ENCODE measurements at regions not wholly inside any gene's neighbourhood (a gene's known extent, or its start where the extent isn't known, plus 50 kb on each side); places are given as distances from the start of the nearest gene placed in this dataset.

DNA sequence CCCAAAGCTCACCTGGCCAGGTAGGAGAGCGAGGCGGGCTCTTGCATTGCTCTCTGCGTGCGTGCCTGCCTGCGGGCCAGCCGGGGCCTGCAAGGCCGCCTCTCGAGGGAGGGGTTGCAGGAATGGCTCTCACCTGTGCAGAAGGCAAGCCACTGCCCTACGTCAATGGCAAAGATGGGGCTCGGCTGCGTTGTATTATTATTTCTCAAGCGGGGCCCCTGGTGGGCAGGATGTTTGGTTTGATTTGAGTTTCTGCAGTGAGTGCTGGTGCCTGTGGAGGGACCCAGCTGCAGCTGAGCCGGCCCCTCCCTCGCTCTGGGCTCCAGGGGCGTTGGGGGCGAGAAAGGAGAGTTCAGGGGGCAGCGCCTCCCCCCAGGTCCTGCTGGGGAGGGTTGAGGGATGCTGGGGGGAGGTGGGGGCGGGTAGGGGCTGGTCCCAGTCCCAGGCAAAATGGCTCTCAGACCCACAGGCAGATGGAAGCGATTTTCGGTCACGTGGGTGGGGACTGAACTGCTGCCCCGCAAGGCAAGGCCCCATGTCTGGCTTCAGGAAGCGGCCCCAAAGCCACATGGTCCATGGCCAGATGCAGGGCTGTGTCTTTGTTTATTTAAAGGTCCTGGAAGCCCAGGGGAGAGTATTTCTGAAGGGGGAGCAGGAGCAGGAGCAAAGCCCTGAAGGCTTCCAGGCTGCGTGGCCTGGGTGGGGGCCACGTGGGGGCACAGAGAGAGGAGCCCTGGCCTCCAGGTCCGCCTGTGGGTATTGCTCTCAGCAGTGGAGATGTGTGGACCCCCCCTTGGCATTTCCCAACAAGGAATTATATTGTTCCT lies 338.8 kb downstream of the SEC14L1 start:
- Histone ChIP-seq H3K9me3 (ENCODE audit: low read length) (peaks cover 5% of the 10 kb centered on the region), H3K4me3 (ENCODE audit: low read length) (no peak overlapping the region), H2AFZ (ENCODE audit: low read depth, low read length) (no peak overlapping the region), H3K4me1 (ENCODE audit: insufficient read depth, low read length) (peaks cover 22% of the 10 kb centered on the region), H3K27me3 (ENCODE audit: insufficient read depth, low read length) (no peaks in the 10 kb centered on the region), H3K36me3 (ENCODE audit: insufficient read depth, low read length) (peaks cover 21% of the 10 kb centered on the region)

DNA sequence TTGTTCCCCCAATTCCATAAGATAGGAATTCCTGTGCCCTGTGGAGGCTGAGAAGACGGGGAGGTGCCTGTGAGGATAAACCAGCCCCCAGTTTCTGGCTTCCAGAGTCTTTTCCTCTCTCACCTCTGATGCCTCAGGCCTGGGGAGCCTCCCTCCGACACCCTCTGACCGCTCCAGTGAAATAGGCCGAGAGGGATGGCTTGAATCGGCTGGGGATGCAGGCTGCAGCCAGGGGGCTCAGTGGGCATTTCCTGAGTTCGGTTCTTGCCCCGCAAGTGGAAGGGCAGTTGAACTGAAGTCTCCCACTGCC lies 339.4 kb downstream of the SEC14L1 start:
- Histone ChIP-seq H3K4me1 (ENCODE audit: insufficient read depth, low read length) (peaks cover 22% of the 10 kb centered on the region), H2AFZ (ENCODE audit: low read depth, low read length) (no peak overlapping the region), H3K27me3 (ENCODE audit: insufficient read depth, low read length) (no peaks in the 10 kb centered on the region), H3K36me3 (ENCODE audit: insufficient read depth, low read length) (peaks cover 24% of the 10 kb centered on the region), H3K4me3 (ENCODE audit: low read length) (no peak overlapping the region), H3K9me3 (ENCODE audit: low read length) (peaks cover 5% of the 10 kb centered on the region)

DNA sequence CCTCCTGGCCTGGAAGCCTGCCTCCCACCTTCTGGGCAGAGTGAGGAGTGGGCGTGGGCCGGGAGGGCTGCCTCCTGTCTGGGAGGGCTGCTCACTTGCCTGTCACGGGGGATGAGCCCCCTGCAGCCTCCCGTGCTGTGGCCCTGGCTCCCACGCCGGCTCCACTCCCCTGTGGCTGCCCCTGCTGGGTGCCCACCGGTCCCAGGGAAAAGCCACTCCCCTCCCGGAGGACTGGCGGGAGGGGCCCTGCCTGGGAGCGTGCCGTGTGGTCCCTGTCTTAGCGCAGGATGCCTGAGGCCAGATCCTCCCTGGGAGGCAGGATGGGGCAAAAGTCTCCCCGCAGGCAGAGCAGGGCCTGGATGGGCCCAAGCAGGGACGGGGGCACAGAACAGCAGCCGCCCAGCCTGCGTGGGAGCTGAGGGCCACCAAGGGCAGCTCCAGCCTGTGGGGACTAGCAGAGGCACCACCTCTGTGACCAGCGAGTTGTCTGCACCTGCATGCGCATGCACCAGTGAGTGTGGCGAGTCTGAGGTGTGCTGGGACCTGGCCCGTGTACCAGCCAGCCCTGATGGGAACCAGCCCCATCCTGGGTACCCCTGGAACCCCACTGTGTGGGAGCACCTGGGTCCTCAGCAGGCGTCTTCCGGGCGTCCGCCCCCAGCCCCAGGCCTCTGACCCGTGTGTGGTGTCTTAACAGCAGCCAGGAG lies 339.9 kb downstream of the SEC14L1 start:
- H2AFZ ChIP-seq (ENCODE audit: low read depth, low read length) = no peak overlapping the region
- H3K4me3 ChIP-seq (ENCODE audit: low read length) = no peak overlapping the region
- no peaks in the 10 kb centered on the region for H3K27me3 ChIP-seq (ENCODE audit: insufficient read depth, low read length)
- peaks cover 26% of the 10 kb centered on the region for H3K36me3 ChIP-seq (ENCODE audit: insufficient read depth, low read length)
- H3K4me1 ChIP-seq (ENCODE audit: insufficient read depth, low read length) = peaks cover 22% of the 10 kb centered on the region
- H3K9me3 ChIP-seq (ENCODE audit: low read length) = peaks cover 5% of the 10 kb centered on the region

DNA sequence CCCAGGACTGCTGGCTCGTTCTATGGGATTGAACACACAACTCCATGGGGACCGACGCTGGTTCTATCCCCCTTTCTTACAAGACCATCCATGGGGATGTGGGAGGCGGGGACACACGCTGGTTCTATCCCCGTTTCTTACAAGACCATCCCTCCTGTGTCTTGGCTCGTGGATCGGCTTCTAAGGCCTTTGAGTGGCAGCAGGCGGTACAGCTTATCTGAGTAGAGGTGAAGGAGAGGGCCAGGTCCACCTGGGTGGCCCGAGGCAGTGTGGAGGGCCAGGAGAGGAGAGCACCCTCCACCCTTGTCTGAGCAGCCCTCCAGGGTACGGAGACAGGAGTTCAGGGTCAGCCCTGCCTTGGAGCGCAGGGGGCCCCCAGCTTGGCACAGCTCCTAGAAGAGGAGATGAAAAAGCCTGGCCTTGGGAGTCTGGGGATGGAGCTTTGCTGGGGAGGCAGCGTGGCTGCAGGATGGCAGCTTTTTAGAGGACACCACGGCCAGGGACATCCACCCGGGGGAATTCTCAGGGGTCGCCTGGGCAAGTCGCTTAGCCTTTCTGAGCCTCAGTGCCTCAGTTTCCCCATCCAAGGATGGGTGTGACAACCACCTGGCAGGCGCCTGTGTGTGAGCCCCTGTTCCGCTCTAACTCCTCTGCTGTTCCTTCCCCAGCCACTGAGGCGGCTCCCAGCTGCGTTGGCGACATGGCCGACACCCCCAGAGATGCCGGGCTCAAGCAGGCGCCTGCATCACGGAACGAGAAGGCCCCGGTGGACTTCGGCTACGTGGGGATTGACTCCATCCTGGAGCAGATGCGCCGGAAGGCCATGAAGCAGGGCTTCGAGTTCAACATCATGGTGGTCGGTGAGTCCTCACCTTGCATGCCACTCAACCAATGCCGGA lies 341.0 kb downstream of the SEC14L1 start:
- Histone ChIP-seq H3K4me3 (ENCODE audit: low read length) (no peak overlapping the region), H3K4me1 (ENCODE audit: insufficient read depth, low read length) (peaks cover 22% of the 10 kb centered on the region), H3K36me3 (ENCODE audit: insufficient read depth, low read length) (peaks cover 30% of the 10 kb centered on the region), H2AFZ (ENCODE audit: low read depth, low read length) (no peak overlapping the region), H3K9me3 (ENCODE audit: low read length) (peaks cover 5% of the 10 kb centered on the region), H3K27me3 (ENCODE audit: insufficient read depth, low read length) (no peaks in the 10 kb centered on the region)

DNA sequence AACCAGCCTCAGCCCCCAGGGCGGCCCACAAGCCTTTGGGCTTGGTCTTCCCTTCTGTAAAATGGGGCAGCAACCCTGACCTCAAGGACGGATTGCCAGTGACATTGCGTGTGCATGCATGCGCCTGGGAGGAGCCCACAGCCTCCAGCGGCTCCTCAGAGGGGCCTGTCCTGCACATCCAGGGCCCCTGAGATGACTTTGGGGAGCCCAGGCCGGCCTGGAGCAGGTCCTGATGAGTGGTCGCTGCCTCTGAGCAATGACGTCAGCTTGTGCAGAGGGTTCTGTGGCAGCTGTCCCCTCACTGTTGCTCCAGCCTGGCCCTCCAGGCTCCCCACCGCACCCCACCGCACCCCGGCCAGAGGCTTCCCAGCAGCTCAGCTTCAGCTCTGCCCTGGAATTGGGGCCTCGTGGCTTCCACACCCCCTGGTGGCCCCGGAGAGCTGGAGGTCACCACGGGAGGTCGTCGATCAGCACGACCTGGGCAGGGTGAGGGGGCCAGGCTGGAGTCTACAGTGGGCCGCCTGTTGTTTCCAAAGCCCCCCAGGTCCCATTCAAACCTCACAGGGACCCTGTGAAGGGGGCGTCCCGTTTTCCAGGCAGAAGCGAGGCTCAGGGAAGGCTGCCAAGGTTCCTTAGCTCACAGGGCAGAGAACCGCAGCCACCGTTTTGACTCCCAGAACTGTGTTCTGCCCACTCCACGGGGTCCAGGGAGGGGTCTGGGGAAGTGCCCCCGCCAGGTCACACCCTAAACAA lies 341.8 kb downstream of the SEC14L1 start:
- H3K9me3 ChIP-seq (ENCODE audit: low read length) = peaks cover 5% of the 10 kb centered on the region
- H3K27me3 ChIP-seq (ENCODE audit: insufficient read depth, low read length) = no peaks in the 10 kb centered on the region
- H3K4me3 ChIP-seq (ENCODE audit: low read length) = no peak overlapping the region
- peaks cover 38% of the 10 kb centered on the region for H3K36me3 ChIP-seq (ENCODE audit: insufficient read depth, low read length)
- H3K4me1 ChIP-seq (ENCODE audit: insufficient read depth, low read length) = peaks cover 22% of the 10 kb centered on the region
- H2AFZ ChIP-seq (ENCODE audit: low read depth, low read length) = no peak overlapping the region

DNA sequence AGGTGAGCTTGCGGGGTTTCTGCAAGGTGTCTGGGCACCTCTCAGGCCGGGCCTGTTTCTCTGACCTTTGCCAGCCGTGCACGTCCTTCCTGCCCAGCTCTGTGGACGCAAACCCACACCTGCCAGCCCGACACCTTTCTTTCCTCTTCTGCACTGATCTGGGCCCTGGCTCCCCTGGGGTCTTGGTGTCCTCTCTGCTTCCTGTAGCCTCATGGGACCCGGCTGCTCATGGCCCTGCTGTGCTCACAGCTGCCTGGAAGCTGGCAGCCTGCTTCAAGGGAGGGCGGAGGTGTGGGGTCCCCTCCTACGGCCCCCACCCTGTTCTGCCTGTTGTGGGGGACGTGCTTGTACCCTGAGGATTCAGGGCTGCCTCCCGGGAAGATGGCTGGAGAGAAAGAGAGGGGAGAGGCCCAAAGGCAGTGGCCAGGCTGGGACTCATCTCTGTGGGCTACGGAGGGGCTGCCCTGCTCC lies 342.4 kb downstream of the SEC14L1 start:
- Histone ChIP-seq H3K4me3 (ENCODE audit: low read length) (no peak overlapping the region), H3K4me1 (ENCODE audit: insufficient read depth, low read length) (peaks cover 22% of the 10 kb centered on the region), H3K27me3 (ENCODE audit: insufficient read depth, low read length) (no peaks in the 10 kb centered on the region), H3K36me3 (ENCODE audit: insufficient read depth, low read length) (peaks cover 44% of the 10 kb centered on the region), H3K9me3 (ENCODE audit: low read length) (peaks cover 5% of the 10 kb centered on the region), H2AFZ (ENCODE audit: low read depth, low read length) (no peak overlapping the region)

DNA sequence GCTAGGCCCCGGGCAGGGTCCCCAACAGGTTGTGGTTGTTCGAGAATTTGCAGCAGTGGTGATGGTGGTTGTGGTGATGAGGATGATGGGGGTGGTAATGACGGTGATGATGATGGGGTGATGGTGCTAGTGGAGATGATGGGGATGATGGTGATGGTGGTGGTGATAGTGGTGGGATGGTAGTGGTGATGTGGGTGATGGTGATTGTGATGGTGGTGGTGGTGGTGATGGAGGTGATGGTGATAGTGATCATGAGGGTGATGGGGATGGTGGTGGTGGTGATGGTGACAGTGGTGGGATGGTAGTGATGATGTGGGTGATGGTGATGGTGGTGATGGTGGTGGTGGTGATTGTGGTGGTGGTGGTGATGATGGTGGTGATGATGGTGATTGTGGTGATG lies 343.3 kb downstream of the SEC14L1 start:
- Histone ChIP-seq H3K4me1 (ENCODE audit: insufficient read depth, low read length) (peaks cover 18% of the 10 kb centered on the region), H3K27me3 (ENCODE audit: insufficient read depth, low read length) (no peaks in the 10 kb centered on the region), H3K36me3 (ENCODE audit: insufficient read depth, low read length) (peaks cover 53% of the 10 kb centered on the region), H3K9me3 (ENCODE audit: low read length) (peaks cover 5% of the 10 kb centered on the region), H2AFZ (ENCODE audit: low read depth, low read length) (no peak overlapping the region), H3K4me3 (ENCODE audit: low read length) (no peak overlapping the region)

DNA sequence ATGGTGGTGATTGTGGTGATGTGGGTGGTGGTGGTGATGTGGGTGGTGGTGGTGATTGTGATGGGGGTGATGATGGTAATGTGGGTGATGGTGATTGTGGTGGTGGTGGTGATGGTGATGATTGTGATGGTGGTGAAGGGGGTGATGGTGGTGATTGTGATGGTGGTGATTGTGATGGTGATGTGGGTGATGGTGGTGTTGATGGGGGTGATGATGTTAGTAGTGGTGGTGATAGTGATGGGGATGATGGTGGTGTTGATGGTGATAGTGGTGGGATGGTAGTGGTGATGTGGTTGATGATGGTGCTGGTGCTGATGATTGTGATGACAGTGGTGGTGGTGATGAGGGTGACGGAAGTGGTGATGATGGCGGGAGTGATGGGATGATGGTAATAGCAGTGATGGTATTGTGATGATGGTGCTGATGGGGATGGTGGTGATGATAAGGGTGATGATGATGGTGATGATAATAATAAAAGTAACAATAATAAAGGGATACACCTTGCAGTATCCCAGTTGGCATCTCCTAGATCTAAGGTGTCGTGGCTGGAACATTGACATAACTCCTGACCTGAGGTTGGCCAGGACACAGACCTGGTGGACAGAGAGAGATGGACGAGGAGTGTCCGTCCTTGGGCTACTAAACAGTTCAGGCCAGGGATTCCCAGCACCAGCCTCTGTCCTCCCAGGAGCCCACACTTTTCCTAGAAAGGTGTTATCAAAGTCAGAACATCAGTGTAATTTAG lies 344.5 kb downstream of the SEC14L1 start:
- no peaks in the 10 kb centered on the region for H3K27me3 ChIP-seq (ENCODE audit: insufficient read depth, low read length)
- H3K4me3 ChIP-seq (ENCODE audit: low read length) = no peak overlapping the region
- peaks cover 7% of the 10 kb centered on the region for H3K4me1 ChIP-seq (ENCODE audit: insufficient read depth, low read length)
- H3K9me3 ChIP-seq (ENCODE audit: low read length) = peaks cover 5% of the 10 kb centered on the region
- peaks cover 64% of the 10 kb centered on the region for H3K36me3 ChIP-seq (ENCODE audit: insufficient read depth, low read length)
- H2AFZ ChIP-seq (ENCODE audit: low read depth, low read length) = no peak overlapping the region

DNA sequence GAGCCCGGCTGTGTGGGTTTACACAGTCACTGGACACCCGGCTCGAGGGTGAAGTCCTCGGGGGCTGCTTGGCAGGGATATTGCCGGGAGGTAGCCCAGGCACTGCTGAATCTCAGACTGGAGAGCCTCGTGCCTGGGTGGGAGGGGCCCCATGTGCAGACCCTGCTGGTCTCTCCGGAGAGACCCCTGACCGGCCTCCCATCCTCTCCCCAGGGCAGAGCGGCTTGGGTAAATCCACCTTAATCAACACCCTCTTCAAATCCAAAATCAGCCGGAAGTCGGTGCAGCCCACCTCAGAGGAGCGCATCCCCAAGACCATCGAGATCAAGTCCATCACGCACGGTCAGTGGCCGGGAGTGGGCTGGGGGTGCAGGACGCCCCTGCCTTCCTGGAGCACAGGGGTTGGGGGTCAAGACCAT lies 346.5 kb downstream of the SEC14L1 start:
- Histone ChIP-seq H3K4me3 (ENCODE audit: low read length) (no peak overlapping the region), H3K36me3 (ENCODE audit: insufficient read depth, low read length) (peaks cover 70% of the 10 kb centered on the region), H3K4me1 (ENCODE audit: insufficient read depth, low read length) (no peaks in the 10 kb centered on the region)

DNA sequence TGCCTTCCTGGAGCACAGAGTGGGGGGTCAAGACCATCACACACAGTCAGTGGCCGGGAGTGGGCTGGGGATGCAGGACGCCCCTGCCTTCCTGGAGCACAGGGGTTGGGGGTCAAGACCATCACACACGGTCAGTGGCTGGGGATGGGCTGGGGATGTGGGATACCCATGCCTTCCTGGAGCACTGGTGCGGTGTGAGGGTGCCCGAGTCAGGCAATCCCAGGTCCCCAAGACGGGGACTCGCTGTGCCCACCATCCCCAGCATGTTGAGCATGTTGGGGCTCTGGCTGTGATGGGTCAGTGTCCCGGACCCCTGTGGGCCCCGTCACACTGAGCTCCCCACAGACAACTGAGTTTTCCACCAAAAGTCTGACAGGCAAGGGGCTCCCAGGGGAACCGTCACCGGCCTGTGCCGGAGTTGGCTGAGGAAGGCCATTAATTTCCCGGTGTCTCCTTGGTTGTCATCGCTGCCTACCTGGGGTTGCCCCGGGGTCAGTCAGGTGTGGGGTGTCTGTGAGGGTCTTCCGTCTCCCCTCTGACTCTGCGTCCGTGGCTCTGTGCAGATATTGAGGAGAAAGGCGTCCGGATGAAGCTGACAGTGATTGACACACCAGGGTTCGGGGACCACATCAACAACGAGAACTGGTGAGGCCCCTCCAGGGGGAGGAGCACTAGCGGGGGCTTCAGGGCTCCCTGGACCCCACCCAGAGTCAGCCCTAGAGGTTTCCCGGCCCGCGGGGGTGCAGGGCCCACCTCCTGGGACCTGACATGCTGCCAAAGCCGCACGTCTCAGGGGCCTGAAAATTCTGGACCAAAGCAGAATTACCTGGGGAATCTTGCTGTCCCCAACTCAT lies 347.1 kb downstream of the SEC14L1 start:
- Histone ChIP-seq H3K36me3 (ENCODE audit: insufficient read depth, low read length) (peaks cover 70% of the 10 kb centered on the region), H3K27me3 (ENCODE audit: insufficient read depth, low read length) (no peaks in the 10 kb centered on the region), H3K9me3 (ENCODE audit: low read length) (peaks cover 5% of the 10 kb centered on the region), H3K4me1 (ENCODE audit: insufficient read depth, low read length) (no peaks in the 10 kb centered on the region), H3K4me3 (ENCODE audit: low read length) (no peak overlapping the region), H2AFZ (ENCODE audit: low read depth, low read length) (no peak overlapping the region)

More for the DNA sequence above, 346.5 kb downstream of the SEC14L1 start:
- H3K27me3 ChIP-seq (ENCODE audit: insufficient read depth, low read length) = no peaks in the 10 kb centered on the region
- peaks cover 5% of the 10 kb centered on the region for H3K9me3 ChIP-seq (ENCODE audit: low read length)
- no peak overlapping the region for H2AFZ ChIP-seq (ENCODE audit: low read depth, low read length)

DNA sequence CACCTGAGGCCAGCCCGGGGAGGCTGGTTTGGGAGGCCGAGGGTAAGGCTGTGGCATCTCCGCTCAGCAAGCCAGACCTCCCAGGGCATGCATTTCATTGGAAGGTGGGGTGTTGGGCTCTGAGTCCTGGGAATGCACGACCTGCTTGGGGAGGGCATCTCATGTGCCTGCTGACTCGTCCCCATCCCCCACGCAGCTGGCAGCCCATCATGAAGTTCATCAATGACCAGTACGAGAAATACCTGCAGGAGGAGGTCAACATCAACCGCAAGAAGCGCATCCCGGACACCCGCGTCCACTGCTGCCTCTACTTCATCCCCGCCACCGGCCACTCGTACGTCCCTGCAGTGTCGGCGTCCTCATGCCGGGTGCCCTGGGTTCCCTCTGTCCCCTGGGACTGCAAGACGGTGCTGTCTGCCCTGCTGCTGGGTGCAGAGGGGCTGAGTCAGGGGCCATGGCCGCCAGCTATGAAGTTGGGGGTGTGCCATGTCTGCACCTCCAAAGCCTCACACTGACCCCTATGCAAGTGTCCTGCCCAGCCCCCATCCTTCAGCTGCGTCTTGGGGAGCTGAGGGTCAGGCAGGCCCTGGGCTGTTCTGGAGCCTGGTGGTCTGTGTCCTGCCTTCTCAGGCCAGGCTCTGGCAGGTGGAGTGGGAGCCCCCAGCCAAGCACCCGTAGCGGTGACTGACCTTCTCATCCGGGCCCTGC lies 347.9 kb downstream of the SEC14L1 start:
- H3K9me3 ChIP-seq (ENCODE audit: low read length) = peaks cover 3% of the 10 kb centered on the region
- H2AFZ ChIP-seq (ENCODE audit: low read depth, low read length) = no peak overlapping the region
- peaks cover 70% of the 10 kb centered on the region for H3K36me3 ChIP-seq (ENCODE audit: insufficient read depth, low read length)
- H3K27me3 ChIP-seq (ENCODE audit: insufficient read depth, low read length) = no peaks in the 10 kb centered on the region
- H3K4me1 ChIP-seq (ENCODE audit: insufficient read depth, low read length) = no peaks in the 10 kb centered on the region
- no peak overlapping the region for H3K4me3 ChIP-seq (ENCODE audit: low read length)

Data from neuron (in vitro differentiated cells).